ENCODE measurements at regions not wholly inside any gene's neighbourhood (a gene's known extent, or its start where the extent isn't known, plus 50 kb on each side); places are given as distances from the start of the nearest gene placed in this dataset.

- DNase-seq (ENCODE audit: low read depth, low spot score) = no peak
- no peak for TF ChIP-seq CTCF (IDR thresholded peaks at IDR 0.05; ENCODE audit: low read depth, low read length)
- no peak overlapping the region for H3K4me3 ChIP-seq (ENCODE audit: low read depth, low read length)
- in situ Hi-C loops (cut with HindIII; ENCODE audit: low sequenced_read_pairs) = no loop called here
Observed at GRCh38 chr7:22622116-22622785, 104.7 kb upstream of the IL6 start.

GRCh38 chr7:22618528-22618927 is 108.5 kb upstream of the IL6 start:
- H3K4me3 ChIP-seq (ENCODE audit: low read depth, low read length) = no peak overlapping the region
- DNase-seq (ENCODE audit: low read depth, low spot score) = no peak
- no peak for TF ChIP-seq CTCF (IDR thresholded peaks at IDR 0.05; ENCODE audit: low read depth, low read length)
- in situ Hi-C loops (cut with HindIII; ENCODE audit: low sequenced_read_pairs) = no loop called here

GRCh38 chr7:22617166-22617565 is 109.8 kb upstream of the IL6 start:
- no peak overlapping the region for H3K4me3 ChIP-seq (ENCODE audit: low read depth, low read length)
- DNase-seq (ENCODE audit: low read depth, low spot score) = no peak
- in situ Hi-C loops (cut with HindIII; ENCODE audit: low sequenced_read_pairs) = no loop called here
- TF ChIP-seq CTCF (IDR thresholded peaks at IDR 0.05; ENCODE audit: low read depth, low read length) = no peak

GRCh38 chr7:22613496-22613895 is 113.5 kb upstream of the IL6 start:
- in situ Hi-C loops (cut with HindIII; ENCODE audit: low sequenced_read_pairs) = no loop called here
- TF ChIP-seq CTCF (IDR thresholded peaks at IDR 0.05; ENCODE audit: low read depth, low read length) = no peak
- H3K4me3 ChIP-seq (ENCODE audit: low read depth, low read length) = no peak overlapping the region
- DNase-seq (ENCODE audit: low read depth, low spot score) = no peak

- no peak for DNase-seq (ENCODE audit: low read depth, low spot score)
- no peak overlapping the region for H3K4me3 ChIP-seq (ENCODE audit: low read depth, low read length)
- no peak for TF ChIP-seq CTCF (IDR thresholded peaks at IDR 0.05; ENCODE audit: low read depth, low read length)
- in situ Hi-C loops (cut with HindIII; ENCODE audit: low sequenced_read_pairs) = no loop called here
Observed at GRCh38 chr7:22612776-22613175, 112.8 kb upstream of the STEAP1B start.

- TF ChIP-seq CTCF (IDR thresholded peaks at IDR 0.05; ENCODE audit: low read depth, low read length) = no peak
- no peak for DNase-seq (ENCODE audit: low read depth, low spot score)
- in situ Hi-C loops (cut with HindIII; ENCODE audit: low sequenced_read_pairs) = no loop called here
- H3K4me3 ChIP-seq (ENCODE audit: low read depth, low read length) = no peak overlapping the region
Observed at GRCh38 chr7:22611758-22612079, 111.7 kb upstream of the STEAP1B start.

Data from astrocyte of the spinal cord (primary cell).